ENCODE measurements at regions not wholly inside any gene's neighbourhood (a gene's known extent, or its start where the extent isn't known, plus 50 kb on each side); places are given as distances from the start of the nearest gene placed in this dataset.

DNA sequence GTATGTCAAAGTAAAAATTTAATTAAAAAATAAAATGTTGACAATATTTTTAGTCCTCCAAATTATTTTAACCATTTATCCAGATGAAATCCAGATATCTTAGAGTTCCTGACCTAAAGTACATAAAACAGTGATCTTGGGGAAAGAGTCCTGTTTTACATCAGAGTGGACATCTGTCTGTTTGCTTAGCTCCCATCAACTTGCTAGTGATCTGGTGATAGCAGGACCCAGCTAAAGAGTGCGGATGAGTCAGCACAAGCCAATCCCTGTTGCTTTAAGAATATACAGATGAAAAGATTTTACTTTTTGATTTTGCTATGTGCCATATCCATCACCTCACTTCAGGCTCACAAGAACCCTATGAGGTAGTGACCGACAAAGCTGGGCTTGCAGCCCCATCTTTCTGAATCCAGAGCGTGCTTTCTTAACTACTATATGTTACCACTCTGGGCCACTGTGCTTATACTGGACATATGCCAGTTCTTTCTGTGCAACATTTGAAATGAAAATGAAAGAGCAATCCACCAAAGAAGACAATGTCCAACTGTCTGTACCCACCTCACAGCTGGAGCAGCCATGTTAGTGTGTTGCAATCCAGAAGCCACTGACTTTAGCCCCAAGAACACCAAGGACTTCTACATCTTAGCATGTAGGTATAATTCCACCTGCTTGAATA lies 167.6 kb upstream of the SESN3 start:
- no peak for TF ChIP-seq CTCF (IDR thresholded peaks at IDR 0.05)
- H3K36me3 ChIP-seq = no peaks in the 10 kb centered on the region
- no peak for DNase-seq (ENCODE audit: low spot score)
- no peak overlapping the region for H3K4me3 ChIP-seq
- H3K4me1 ChIP-seq = no peaks in the 10 kb centered on the region
- no peak overlapping the region for H3K27ac ChIP-seq
- peaks cover 0 to 13% of the 10 kb centered on the region in 2 donors for H3K9me3 ChIP-seq
- no peaks in the 10 kb centered on the region for H3K27me3 ChIP-seq

DNA sequence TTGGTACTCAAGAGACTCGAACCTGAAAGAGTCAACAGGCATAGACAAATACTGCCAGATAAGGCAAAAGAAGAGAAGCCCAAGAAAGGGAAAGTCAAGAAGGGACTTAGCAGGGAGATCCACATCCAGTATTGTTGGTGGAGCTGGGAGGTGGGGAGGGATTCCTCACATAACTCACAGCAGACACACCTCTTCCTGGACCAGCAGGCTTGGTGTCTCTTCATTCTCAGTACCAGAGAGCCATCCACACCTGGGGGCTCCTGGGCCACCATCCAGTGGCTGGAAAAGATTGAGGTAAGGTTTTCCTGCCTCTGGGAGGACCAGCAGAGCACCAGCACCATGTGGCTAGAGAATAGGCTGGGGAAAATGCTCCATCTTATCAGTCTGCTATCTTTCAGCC lies 161.6 kb upstream of the SESN3 start:
- Histone ChIP-seq H3K27ac (no peak overlapping the region), H3K9me3 (peaks cover 0 to 9% of the 10 kb centered on the region in 2 donors), H3K36me3 (no peaks in the 10 kb centered on the region), H3K4me1 (no peaks in the 10 kb centered on the region), H3K27me3 (no peaks in the 10 kb centered on the region), H3K4me3 (no peak overlapping the region)
- no peak for DNase-seq (ENCODE audit: low spot score)
- no peak for TF ChIP-seq CTCF (IDR thresholded peaks at IDR 0.05)

DNA sequence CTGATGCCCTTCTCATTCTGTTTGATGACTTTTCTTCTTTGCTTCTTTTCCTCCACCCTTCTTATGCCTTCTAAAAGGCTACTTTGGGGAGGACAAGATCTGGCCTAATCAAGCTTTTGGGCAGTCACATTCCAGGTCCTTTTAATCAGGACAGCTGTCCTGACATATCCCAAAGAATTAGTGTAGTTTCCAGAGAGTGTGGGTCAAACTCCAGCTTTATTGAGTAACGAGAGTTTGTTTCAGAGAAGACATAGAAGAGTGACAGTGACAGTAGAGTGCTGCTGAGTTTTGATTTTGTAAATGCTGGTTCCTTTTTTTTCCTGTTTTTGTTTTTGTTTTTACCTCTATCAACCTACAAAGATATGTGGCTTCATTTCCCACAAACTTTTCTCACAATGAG lies 158.4 kb upstream of the SESN3 start:
- H3K27ac ChIP-seq = no peak overlapping the region
- H3K9me3 ChIP-seq = no peaks in the 10 kb centered on the region
- no peak overlapping the region for H3K4me3 ChIP-seq
- TF ChIP-seq CTCF (IDR thresholded peaks at IDR 0.05) = no peak
- no peaks in the 10 kb centered on the region for H3K4me1 ChIP-seq
- H3K36me3 ChIP-seq = no peaks in the 10 kb centered on the region
- no peak for DNase-seq (ENCODE audit: low spot score)
- no peaks in the 10 kb centered on the region for H3K27me3 ChIP-seq

DNA sequence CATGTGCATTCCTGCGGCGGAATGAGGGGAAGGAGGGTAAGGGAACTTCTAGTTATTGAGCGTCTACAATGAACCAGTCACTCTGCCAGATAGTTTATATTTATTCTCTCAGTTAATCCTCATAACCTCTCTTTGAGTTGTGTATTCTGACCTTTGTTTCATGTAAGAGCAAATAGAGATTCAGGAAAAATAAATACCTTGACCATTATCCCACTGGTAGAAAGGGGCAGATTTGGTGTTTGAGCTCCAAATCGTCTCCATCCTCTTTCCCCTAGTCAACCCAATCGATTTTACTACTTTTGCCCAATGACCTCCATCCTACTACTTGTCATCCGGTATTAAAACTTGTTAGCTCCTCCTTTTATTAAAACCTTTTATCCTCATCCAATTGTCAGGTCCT lies 157.1 kb upstream of the SESN3 start:
- Histone ChIP-seq H3K36me3 (no peaks in the 10 kb centered on the region), H3K27ac (no peak overlapping the region), H3K27me3 (no peaks in the 10 kb centered on the region), H3K9me3 (no peaks in the 10 kb centered on the region), H3K4me3 (no peak overlapping the region), H3K4me1 (no peaks in the 10 kb centered on the region)
- DNase-seq (ENCODE audit: low spot score) = no peak
- no peak for TF ChIP-seq CTCF (IDR thresholded peaks at IDR 0.05)

DNA sequence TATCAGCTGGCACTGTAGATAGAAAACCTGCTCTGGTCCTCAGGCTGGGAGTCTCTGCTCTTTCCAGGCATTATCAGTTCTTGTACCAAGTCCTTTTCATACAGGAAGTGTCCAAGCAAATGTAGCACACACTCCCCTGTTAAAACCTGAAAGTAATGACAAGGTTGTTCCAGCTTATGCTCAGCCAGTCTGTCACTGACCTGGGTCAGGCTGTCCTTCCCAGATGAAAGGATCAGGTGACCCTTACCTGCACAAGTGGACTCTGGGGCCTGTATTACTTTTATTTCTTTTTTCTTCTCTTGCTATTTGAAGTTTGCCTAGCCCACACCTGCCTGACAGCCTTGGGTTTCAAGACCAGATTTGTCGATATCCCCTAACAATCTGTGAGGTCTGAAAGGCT lies 156.3 kb upstream of the SESN3 start:
- Histone ChIP-seq H3K27me3 (no peaks in the 10 kb centered on the region), H3K27ac (no peak overlapping the region), H3K4me1 (no peaks in the 10 kb centered on the region), H3K4me3 (no peak overlapping the region), H3K36me3 (no peaks in the 10 kb centered on the region), H3K9me3 (no peaks in the 10 kb centered on the region)
- TF ChIP-seq CTCF (IDR thresholded peaks at IDR 0.05) = no peak
- no peak for DNase-seq (ENCODE audit: low spot score)

- no peaks in the 10 kb centered on the region for H3K4me1 ChIP-seq
- no peak overlapping the region for H3K27ac ChIP-seq
- DNase-seq (ENCODE audit: low spot score) = no peak
- no peaks in the 10 kb centered on the region for H3K36me3 ChIP-seq
- no peaks in the 10 kb centered on the region for H3K9me3 ChIP-seq
- H3K27me3 ChIP-seq = no peaks in the 10 kb centered on the region
- no peak for TF ChIP-seq CTCF (IDR thresholded peaks at IDR 0.05)
- no peak overlapping the region for H3K4me3 ChIP-seq
These were observed 154.6 kb upstream of the SESN3 start for GRCh38 chr11:95385577-95385976.
